SH-SY5Y (cell line): ENCODE measurements at regions not wholly inside any gene's neighbourhood (a gene's known extent, or its start where the extent isn't known, plus 50 kb on each side); places are given as distances from the start of the nearest gene placed in this dataset.

Experiments
- GATA2 ChIP-seq: IDR thresholded peaks from 2 replicates; pipeline ENCODE4 v1.6.1; 2011; ENCODE audit warnings: mild to moderate bottlenecking, low read depth, low read length
- GATA3 ChIP-seq: IDR thresholded peaks from 2 replicates; pipeline ENCODE4 v1.6.1; 2011; ENCODE audit warnings: low read depth, mild to moderate bottlenecking, low read length, moderate library complexity

DNA sequence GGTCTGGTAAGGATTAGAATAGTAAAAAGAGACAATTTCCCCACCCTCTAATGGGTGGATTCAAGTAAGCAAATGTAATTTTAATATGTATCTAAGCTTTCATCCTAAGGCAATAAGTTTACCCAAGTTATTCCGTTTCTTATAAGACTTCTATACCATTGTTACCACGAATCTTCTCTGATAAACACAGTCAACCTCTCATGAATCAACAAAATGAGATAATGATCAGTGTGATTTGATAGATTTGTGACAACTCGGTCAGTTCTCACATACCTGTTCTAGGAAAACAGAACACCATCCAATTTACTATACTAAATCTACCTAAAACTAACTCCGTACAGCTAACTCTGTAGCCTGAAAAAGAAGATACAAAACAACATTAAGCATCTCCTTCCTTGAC is 342.1 kb downstream of the TBL1XR1 start:
- no peak for TF ChIP-seq GATA2
- no peak for TF ChIP-seq GATA3
